ENCODE measurements at regions not wholly inside any gene's neighbourhood (a gene's known extent, or its start where the extent isn't known, plus 50 kb on each side); places are given as distances from the start of the nearest gene placed in this dataset.
"Not testable (repeated sequence)": the region's sequence is repeated elsewhere in the genome, so short reads cannot be mapped to it uniquely, and the experiment has no call there.

DNA sequence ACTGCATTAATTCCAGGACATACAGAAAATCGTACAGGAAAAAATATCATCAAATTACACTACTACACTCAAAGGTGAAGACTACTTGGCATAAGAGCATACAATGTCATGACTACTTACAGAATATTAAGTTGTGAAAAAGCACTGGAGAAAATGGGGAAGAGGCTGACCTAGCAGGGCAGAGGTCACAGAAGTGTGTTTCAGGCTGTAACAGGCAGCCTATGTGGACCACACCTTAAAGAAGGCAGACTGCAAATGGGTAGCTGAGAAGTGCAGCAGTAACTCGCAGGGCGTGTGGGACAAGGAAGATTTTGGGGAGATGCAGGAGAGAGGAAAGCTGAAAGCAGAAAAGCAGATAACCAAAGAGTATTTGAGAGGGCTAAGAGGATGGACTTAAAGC lies 167.0 kb upstream of the PIK3R1 start:
- H3K9me3 ChIP-seq (ENCODE audit: control insufficient read depth, low read length, poor library complexity, severe bottlenecking), result no peaks in the 10 kb centered on the region
- Mint-ChIP-seq H3K27ac (no peak overlapping the region), H3K4me3 (no peak overlapping the region), H3K27me3 (no peaks in the 10 kb centered on the region), H3K36me3 (ENCODE audit: low read depth) (peaks cover 2% of the 10 kb centered on the region), H3K4me1 (no peaks in the 10 kb centered on the region)
- ATAC-seq (no peak), DNase-seq (no peak)

DNA sequence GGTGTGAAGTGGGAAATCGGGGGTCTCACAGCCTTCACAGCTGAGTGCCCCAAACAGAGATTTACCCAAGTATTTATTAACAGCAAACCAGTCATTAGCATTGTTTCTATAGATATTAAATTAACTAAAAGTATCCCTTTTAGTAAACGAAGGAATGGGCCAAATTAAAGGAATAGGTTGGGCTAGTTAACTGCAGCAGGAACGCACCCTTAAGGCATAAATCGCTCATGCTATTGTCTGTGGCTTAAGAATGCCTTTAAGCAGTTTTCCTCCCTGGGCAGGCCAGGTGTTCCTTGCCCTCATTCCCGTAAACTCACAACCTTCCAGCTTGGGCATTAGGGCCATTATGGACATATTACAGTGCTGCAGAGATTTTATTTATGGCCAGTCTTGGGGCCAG lies 167.5 kb upstream of the PIK3R1 start:
- H3K27me3 Mint-ChIP-seq; H3K9me3 ChIP-seq (ENCODE audit: control insufficient read depth, low read length, poor library complexity, severe bottlenecking); H3K4me1 Mint-ChIP-seq; H3K36me3 Mint-ChIP-seq (ENCODE audit: low read depth); H3K27ac Mint-ChIP-seq; DNase-seq; H3K4me3 Mint-ChIP-seq; ATAC-seq: not testable (repeated sequence)

DNA sequence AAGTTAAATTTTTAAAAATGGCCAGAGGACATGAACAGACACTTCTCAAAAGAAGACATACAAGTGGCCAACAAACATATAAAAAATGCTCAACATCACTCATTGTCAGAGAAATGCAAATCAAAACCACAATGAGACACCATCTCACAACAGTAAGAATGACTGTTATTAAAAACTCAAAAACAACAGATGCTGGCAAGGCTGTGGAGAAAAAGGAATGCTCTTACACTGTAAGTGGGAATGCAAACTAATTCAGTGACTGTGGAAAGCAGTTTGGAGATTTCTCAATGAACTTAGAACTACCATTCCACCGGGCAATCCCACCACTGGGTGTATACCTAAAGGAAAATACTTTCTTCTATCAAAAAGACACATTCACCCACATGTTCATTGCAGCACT lies 168.5 kb upstream of the PIK3R1 start:
- Mint-ChIP-seq H3K4me3 (no peak overlapping the region), H3K27ac (no peak overlapping the region), H3K27me3 (no peaks in the 10 kb centered on the region), H3K36me3 (ENCODE audit: low read depth) (peaks cover 2% of the 10 kb centered on the region), H3K4me1 (no peaks in the 10 kb centered on the region)
- H3K9me3 ChIP-seq (ENCODE audit: control insufficient read depth, low read length, poor library complexity, severe bottlenecking), result no peaks in the 10 kb centered on the region
- no peak for ATAC-seq
- no peak for DNase-seq

DNA sequence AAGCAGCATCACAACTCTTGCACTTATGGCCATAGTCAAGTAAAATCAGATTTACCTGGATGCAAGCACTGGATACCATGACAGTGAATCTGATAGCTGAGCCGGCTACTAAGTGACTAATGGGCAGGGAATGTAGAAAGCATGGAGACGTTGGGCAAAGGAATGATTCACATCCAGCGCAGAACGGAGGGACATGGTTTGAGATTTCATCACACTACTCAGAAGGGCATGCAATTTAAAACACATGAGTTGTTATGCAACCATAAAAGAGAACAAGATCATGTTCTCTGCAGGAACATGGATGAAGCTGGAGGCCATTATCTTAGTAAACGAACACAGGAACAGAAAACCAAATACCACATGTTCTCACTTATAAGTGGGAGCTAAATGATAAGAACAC lies 169.1 kb upstream of the PIK3R1 start:
- DNase-seq (no peak), ATAC-seq (no peak)
- no peaks in the 10 kb centered on the region for H3K27me3 Mint-ChIP-seq
- no peaks in the 10 kb centered on the region for H3K4me1 Mint-ChIP-seq
- peaks cover 2% of the 10 kb centered on the region for H3K36me3 Mint-ChIP-seq (ENCODE audit: low read depth)
- no peaks in the 10 kb centered on the region for H3K9me3 ChIP-seq (ENCODE audit: control insufficient read depth, low read length, poor library complexity, severe bottlenecking)
- no peak overlapping the region for H3K27ac Mint-ChIP-seq
- no peak overlapping the region for H3K4me3 Mint-ChIP-seq

GRCh38 chr5:68041293-68041692 lies 174.3 kb upstream of the PIK3R1 start:
- H3K4me1 Mint-ChIP-seq, result no peaks in the 10 kb centered on the region
- H3K9me3 ChIP-seq (ENCODE audit: control insufficient read depth, low read length, poor library complexity, severe bottlenecking), result no peaks in the 10 kb centered on the region
- no peak for DNase-seq
- no peaks in the 10 kb centered on the region for H3K36me3 Mint-ChIP-seq (ENCODE audit: low read depth)
- H3K4me3 Mint-ChIP-seq, result no peak overlapping the region
- ATAC-seq, result peak; percentile 28
- H3K27me3 Mint-ChIP-seq, result peaks cover 10% of the 10 kb centered on the region
- H3K27ac Mint-ChIP-seq, result no peak overlapping the region

- no peaks in the 10 kb centered on the region for H3K4me1 Mint-ChIP-seq
- no peaks in the 10 kb centered on the region for H3K36me3 Mint-ChIP-seq (ENCODE audit: low read depth)
- H3K9me3 ChIP-seq (ENCODE audit: control insufficient read depth, low read length, poor library complexity, severe bottlenecking), result no peaks in the 10 kb centered on the region
- DNase-seq, result no peak
- H3K27ac Mint-ChIP-seq, result no peak overlapping the region
- no peak for ATAC-seq
- peaks cover 15% of the 10 kb centered on the region for H3K27me3 Mint-ChIP-seq
- H3K4me3 Mint-ChIP-seq, result no peak overlapping the region
Observed at GRCh38 chr5:68037546-68037945, 178.0 kb upstream of the PIK3R1 start.

DNA sequence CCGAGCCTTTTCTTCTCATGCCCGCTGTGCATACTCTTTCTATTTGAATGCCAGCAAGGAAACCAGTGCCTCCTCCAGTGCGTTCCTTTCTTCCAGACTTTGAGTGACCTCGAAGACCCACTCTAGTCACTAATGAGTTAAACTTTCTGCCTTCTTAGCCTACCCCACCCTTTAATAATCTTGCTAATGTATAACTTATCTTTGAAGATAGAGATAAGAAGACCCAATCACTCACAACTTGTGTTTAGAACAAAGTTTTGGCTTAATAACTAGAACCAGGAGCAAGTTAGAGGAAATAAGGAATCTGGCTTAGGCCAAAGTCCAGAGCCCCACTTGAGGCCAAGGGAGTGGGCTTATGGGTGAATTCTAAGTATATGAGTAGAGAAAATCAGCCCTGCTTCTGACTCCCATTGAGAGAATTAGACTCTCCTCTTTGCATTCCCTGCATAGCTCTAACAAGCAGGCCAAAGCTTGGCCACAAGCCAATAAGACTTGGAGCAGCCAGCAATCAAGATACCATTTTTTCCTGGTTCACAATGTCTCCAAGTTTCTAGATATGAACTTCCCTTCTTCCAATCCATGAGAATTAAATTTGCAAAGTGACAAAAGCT lies 181.5 kb upstream of the PIK3R1 start:
- H3K9me3 ChIP-seq (ENCODE audit: control insufficient read depth, low read length, poor library complexity, severe bottlenecking), result no peaks in the 10 kb centered on the region
- Mint-ChIP-seq H3K27me3 (peaks cover 27% of the 10 kb centered on the region), H3K4me1 (no peaks in the 10 kb centered on the region), H3K4me3 (no peak overlapping the region), H3K27ac (no peak overlapping the region), H3K36me3 (ENCODE audit: low read depth) (no peaks in the 10 kb centered on the region)
- DNase-seq (no peak), ATAC-seq (no peak)

DNA sequence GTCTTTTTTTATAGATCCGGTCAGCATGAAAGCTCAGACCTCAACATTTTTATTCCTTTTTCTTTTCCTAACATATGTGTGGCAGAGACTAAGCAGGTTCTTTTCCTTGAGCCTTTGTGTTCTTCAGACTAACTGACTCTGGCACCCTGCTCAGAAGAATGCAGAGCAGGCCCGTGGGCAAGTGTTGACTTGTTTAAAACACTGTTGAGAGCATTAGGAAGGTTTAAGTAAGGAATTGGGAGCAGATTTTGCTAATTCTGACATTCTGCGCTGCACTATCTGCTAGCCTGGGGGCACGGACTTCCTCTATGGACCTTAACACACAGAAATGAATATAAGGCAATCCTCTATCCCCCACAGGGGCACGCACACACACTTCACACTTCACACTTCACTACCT lies 182.5 kb upstream of the PIK3R1 start:
- Mint-ChIP-seq H3K27me3 (peaks cover 31% of the 10 kb centered on the region), H3K4me3 (no peak overlapping the region), H3K4me1 (peaks cover 2% of the 10 kb centered on the region), H3K36me3 (ENCODE audit: low read depth) (no peaks in the 10 kb centered on the region), H3K27ac (no peak overlapping the region)
- no peaks in the 10 kb centered on the region for H3K9me3 ChIP-seq (ENCODE audit: control insufficient read depth, low read length, poor library complexity, severe bottlenecking)
- no peak for DNase-seq
- ATAC-seq, result no peak

GRCh38 chr5:68032216-68032762 lies 183.3 kb upstream of the PIK3R1 start:
- Mint-ChIP-seq H3K4me1 (peaks cover 2% of the 10 kb centered on the region), H3K36me3 (ENCODE audit: low read depth) (no peaks in the 10 kb centered on the region), H3K4me3 (no peak overlapping the region), H3K27ac (no peak overlapping the region), H3K27me3 (peaks cover 24% of the 10 kb centered on the region)
- DNase-seq, result no peak
- no peaks in the 10 kb centered on the region for H3K9me3 ChIP-seq (ENCODE audit: control insufficient read depth, low read length, poor library complexity, severe bottlenecking)
- no peak for ATAC-seq

DNA sequence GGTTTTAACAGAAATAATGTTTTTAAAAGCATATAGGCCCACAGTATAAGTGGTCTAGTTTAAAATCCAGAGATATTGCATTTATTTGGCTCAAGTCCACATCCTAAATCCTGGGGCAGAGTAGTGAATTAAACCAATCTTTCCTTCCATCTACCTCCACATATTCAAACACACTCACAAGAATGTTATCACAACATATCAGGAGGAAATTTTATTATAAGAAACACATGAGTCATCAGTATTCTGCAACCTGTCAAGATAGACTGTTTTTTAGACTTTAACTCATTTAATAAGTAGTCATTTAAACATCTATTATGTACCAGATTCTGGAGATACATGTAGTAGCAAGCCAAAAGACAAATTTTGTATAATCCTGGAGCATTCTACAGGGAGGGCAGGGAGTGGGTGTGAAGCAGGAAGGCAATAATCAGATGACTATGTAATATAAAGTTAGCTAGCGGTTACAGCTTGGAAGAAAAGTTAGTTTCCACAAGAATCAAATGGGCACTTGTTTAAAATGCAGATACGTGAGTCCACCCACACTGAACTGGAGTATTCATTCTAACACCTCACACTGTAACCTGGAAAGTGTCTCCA lies 187.3 kb upstream of the PIK3R1 start:
- H3K9me3 ChIP-seq (ENCODE audit: control insufficient read depth, low read length, poor library complexity, severe bottlenecking), result no peaks in the 10 kb centered on the region
- DNase-seq, result no peak
- H3K36me3 Mint-ChIP-seq (ENCODE audit: low read depth), result no peaks in the 10 kb centered on the region
- no peak overlapping the region for H3K4me3 Mint-ChIP-seq
- H3K27ac Mint-ChIP-seq, result no peak overlapping the region
- H3K27me3 Mint-ChIP-seq, result peaks cover 16% of the 10 kb centered on the region
- no peak for ATAC-seq
- H3K4me1 Mint-ChIP-seq, result peaks cover 2% of the 10 kb centered on the region

GRCh38 chr5:68027519-68027918 lies 188.0 kb upstream of the PIK3R1 start:
- H3K9me3 ChIP-seq (ENCODE audit: control insufficient read depth, low read length, poor library complexity, severe bottlenecking), result no peaks in the 10 kb centered on the region
- peaks cover 16% of the 10 kb centered on the region for H3K27me3 Mint-ChIP-seq
- H3K36me3 Mint-ChIP-seq (ENCODE audit: low read depth), result no peaks in the 10 kb centered on the region
- peaks cover 2% of the 10 kb centered on the region for H3K4me1 Mint-ChIP-seq
- no peak overlapping the region for H3K4me3 Mint-ChIP-seq
- no peak overlapping the region for H3K27ac Mint-ChIP-seq
- ATAC-seq (no peak), DNase-seq (no peak)

GRCh38 chr5:68026092-68026885 lies 189.3 kb upstream of the PIK3R1 start:
- Mint-ChIP-seq H3K36me3 (ENCODE audit: low read depth) (no peaks in the 10 kb centered on the region), H3K4me3 (no peak overlapping the region), H3K27ac (no peak overlapping the region), H3K27me3 (peaks cover 14% of the 10 kb centered on the region), H3K4me1 (peaks cover 2% of the 10 kb centered on the region)
- no peaks in the 10 kb centered on the region for H3K9me3 ChIP-seq (ENCODE audit: control insufficient read depth, low read length, poor library complexity, severe bottlenecking)
- no peak for DNase-seq
- no peak for ATAC-seq

DNA sequence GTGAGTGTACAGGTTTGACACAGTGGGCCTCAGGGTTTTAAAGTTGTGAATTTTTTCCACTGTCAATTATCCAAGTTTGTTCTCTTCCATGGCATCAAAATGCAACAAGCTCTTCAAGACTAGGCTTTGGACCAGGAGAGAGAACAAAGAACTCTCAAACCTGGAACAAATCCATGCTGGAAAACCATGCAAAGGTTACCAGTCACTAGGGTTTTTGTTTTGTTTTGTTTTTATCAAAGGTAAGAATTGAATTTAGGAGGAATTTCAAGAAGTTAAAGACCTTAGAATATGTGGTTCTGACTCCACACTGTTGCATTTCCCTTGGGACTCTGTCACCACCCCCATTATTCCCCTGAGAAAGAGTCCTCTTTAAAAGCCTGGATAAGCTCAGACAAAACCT lies 191.1 kb upstream of the PIK3R1 start:
- no peak overlapping the region for H3K4me3 Mint-ChIP-seq

More for the DNA sequence above, 191.1 kb upstream of the PIK3R1 start:
- H3K4me1 Mint-ChIP-seq, result peaks cover 2% of the 10 kb centered on the region
- no peaks in the 10 kb centered on the region for H3K9me3 ChIP-seq (ENCODE audit: control insufficient read depth, low read length, poor library complexity, severe bottlenecking)
- DNase-seq (no peak), ATAC-seq (no peak)
- H3K27ac Mint-ChIP-seq, result no peak overlapping the region
- H3K27me3 Mint-ChIP-seq, result peaks cover 4% of the 10 kb centered on the region
- no peaks in the 10 kb centered on the region for H3K36me3 Mint-ChIP-seq (ENCODE audit: low read depth)
